ENCODE measurements at regions not wholly inside any gene's neighbourhood (a gene's known extent, or its start where the extent isn't known, plus 50 kb on each side); places are given as distances from the start of the nearest gene placed in this dataset.

DNA sequence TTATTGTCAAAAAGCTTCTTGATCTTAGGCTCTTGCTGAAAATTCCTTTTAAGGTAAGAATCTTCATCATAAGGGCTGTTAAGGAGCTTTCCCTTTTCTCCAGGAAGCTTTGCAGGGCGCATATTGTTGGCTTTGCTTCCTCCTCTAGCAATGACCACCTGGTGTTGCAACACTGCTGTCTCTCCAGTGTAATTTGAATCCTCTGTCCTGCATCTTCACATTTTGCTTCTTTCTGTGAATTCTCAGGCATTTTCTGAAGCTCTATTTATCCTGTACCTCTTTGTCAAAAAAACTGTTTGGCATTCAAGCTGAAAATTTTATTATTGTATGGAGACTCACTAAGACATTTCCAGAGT lies 533.1 kb upstream of the CHAC2 start:
- TF ChIP-seq, protein P1, sequence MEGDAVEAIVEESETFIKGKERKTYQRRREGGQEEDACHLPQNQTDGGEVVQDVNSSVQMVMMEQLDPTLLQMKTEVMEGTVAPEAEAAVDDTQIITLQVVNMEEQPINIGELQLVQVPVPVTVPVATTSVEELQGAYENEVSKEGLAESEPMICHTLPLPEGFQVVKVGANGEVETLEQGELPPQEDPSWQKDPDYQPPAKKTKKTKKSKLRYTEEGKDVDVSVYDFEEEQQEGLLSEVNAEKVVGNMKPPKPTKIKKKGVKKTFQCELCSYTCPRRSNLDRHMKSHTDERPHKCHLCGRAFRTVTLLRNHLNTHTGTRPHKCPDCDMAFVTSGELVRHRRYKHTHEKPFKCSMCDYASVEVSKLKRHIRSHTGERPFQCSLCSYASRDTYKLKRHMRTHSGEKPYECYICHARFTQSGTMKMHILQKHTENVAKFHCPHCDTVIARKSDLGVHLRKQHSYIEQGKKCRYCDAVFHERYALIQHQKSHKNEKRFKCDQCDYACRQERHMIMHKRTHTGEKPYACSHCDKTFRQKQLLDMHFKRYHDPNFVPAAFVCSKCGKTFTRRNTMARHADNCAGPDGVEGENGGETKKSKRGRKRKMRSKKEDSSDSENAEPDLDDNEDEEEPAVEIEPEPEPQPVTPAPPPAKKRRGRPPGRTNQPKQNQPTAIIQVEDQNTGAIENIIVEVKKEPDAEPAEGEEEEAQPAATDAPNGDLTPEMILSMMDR (IDR thresholded peaks at IDR 0.05 in 4 of 5, conservative IDR thresholded peaks at IDR 0.05 in 1 of 5) = no peak
- TF ChIP-seq POLR2A (IDR thresholded peaks at IDR 0.05) = no peak

All from gastrocnemius medialis (tissue), 4 donors.